Stomach (tissue), 8 donors: ENCODE measurements at regions not wholly inside any gene's neighbourhood (a gene's known extent, or its start where the extent isn't known, plus 50 kb on each side); places are given as distances from the start of the nearest gene placed in this dataset.

Source experiments
- DNase-seq, 2 donors: peaks; one replicate each; pipeline versions ENCODE4 v3.0.0 to v3.0.0-alpha.2; 2013 to 2019
- H3K27ac ChIP-seq, 5 donors: fragments of 200-600 bp in 4 of 5; sonication (generic) in 4 of 5; one replicate each; pipeline ENCODE4 v1.5.1; 2013 to 2019; ENCODE audit warnings: mild to moderate bottlenecking in 1 of 5, moderate library complexity in 1 of 5
- H3K27me3 ChIP-seq, 3 donors: fragments of 200-600 bp; sonication (generic); one replicate each; pipeline ENCODE4 v1.5.1; 2017 to 2019; ENCODE audit warnings: mixed run types in 1 of 3
- H3K36me3 ChIP-seq, 4 donors: fragments of 200-600 bp; sonication (generic); 1 replicate in 3 of 4; 2 replicates in 1 of 4; pipeline ENCODE4 v1.5.1; 2016 to 2019
- H3K4me1 ChIP-seq, 4 donors: fragments of 200-600 bp; sonication (generic); one replicate each; pipeline ENCODE4 v1.5.1; 2016 to 2019
- H3K4me3 ChIP-seq, 4 donors: fragments of 200-600 bp; sonication (generic) in 3 of 4; one replicate each; pipeline ENCODE4 v1.5.1; 2016 to 2019; ENCODE audit warnings: mild to moderate bottlenecking in 1 of 4
- H3K9me3 ChIP-seq, 4 donors: fragments of 200-600 bp; sonication (generic); one replicate each; pipeline ENCODE4 v1.5.1; 2016 to 2019
- EP300 ChIP-seq: sonication (generic); formaldehyde crosslinking; IDR thresholded peaks from one replicate; pipeline ENCODE4 v1.6.1; 2017; ENCODE audit warnings: antibody characterized with exemption
- POLR2A ChIP-seq, 4 donors: fragments of 450-650 bp; IDR thresholded peaks; one replicate each; pipeline ENCODE4 v1.6.1; 2016; ENCODE audit warnings: antibody characterized with exemption in 4 of 4, control low read depth in 2 of 4, mild to moderate bottlenecking in 1 of 4, moderate library complexity in 1 of 4
- POLR2AphosphoS5 ChIP-seq, 3 donors: sonication (generic); formaldehyde crosslinking; IDR thresholded peaks; one replicate each; pipeline ENCODE4 v1.6.1; 2016; ENCODE audit warnings: antibody characterized with exemption in 3 of 3
- WGBS, 5 donors: extraction: QIAGEN DNeasy Blood & Tissue Kit in 3 of 5; methylation state at CpG; one replicate each; pipeline versions ENCODE4 v1.1.5 to v1.1.7; 2013 to 2018; 5-methylcytosine and 5-hydroxymethylcytosine counted together
- intact Hi-C: fragments of 100-400 bp; cut with DNase I; formaldehyde crosslinking; loops from one replicate; pipeline ENCODE4 v1.15.1; 2023; ENCODE audit warnings: low total_unique reads
- TF ChIP-seq, protein P1 (sequence below), 7 experiments: fragments of 450-650 bp in 4 of 7; fragments of 200-600 bp in 3 of 7; sonication (generic) in 3 of 7; IDR thresholded peaks; one replicate each; pipeline ENCODE4 v1.5.1; 2016 to 2019; ENCODE audit warnings: antibody characterized with exemption in 7 of 7, control low read depth in 2 of 7, mild to moderate bottlenecking in 1 of 7
- donor health status: healthy with polysubstance abuse.
- donor health status: Bipolar disorder and iron deficiency.
- donor health status: healthy.

DNA sequence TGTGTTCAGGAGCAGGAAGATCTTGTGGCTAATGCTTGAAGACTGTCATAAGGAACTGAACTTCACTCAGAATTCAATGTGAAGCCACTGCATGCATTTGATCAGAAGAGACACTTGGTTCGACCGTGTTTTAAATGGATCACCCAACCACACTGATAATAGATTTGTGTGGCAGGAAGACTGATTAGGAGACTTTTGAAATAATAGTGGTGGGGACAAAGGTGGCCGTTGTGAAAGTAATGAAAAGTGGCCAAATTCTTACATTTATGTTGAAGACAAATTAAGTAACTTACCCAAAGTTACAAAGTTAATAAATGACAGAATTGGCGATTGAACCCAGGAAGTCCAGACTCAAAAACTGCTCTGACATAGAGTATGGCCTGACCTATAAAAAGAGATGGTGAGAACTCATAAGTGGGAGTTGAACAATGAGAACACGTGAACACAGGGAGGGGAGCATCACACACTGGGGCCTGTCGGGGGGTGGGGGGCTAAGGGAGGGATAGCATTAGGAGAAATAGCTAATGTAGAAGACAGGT is 286.9 kb upstream of the DNAJC19 start:
- TF ChIP-seq POLR2AphosphoS5 (IDR thresholded peaks at IDR 0.05) (no peak), POLR2A (IDR thresholded peaks at IDR 0.05) (no peak), EP300 (no peak)
- TF ChIP-seq, protein P1, sequence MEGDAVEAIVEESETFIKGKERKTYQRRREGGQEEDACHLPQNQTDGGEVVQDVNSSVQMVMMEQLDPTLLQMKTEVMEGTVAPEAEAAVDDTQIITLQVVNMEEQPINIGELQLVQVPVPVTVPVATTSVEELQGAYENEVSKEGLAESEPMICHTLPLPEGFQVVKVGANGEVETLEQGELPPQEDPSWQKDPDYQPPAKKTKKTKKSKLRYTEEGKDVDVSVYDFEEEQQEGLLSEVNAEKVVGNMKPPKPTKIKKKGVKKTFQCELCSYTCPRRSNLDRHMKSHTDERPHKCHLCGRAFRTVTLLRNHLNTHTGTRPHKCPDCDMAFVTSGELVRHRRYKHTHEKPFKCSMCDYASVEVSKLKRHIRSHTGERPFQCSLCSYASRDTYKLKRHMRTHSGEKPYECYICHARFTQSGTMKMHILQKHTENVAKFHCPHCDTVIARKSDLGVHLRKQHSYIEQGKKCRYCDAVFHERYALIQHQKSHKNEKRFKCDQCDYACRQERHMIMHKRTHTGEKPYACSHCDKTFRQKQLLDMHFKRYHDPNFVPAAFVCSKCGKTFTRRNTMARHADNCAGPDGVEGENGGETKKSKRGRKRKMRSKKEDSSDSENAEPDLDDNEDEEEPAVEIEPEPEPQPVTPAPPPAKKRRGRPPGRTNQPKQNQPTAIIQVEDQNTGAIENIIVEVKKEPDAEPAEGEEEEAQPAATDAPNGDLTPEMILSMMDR (IDR thresholded peaks at IDR 0.05) = no peak
- WGBS, 5 donors = 75 to 82% (median 80%) methylated on average over 6 of the region's 6 CpGs
- intact Hi-C loops = no loop called here

DNA sequence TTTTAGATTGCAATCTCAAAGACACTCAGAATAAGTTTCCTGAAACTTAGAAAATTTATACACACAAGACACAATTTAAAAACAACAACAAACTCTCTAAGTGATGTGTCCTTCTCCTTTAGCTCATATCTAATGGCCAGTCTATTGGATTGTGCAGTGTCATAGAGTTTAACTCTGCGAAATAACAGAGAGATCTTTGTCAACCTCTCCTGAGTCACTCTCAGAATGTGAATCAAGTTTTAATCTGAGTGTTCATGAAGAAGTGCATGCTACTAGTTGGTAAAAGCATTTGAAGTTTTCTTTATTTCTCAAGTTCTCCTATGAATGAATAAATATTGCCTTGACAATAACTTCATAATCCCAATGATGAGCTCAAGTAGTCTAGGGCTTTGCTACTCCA is 284.5 kb upstream of the DNAJC19 start:
- Histone ChIP-seq H3K27ac (no peak overlapping the region), H3K9me3 (no peaks in the 10 kb centered on the region), H3K4me3 (no peak overlapping the region), H3K36me3 (no peaks in the 10 kb centered on the region), H3K4me1 (no peaks in the 10 kb centered on the region), H3K27me3 (no peaks in the 10 kb centered on the region)
- intact Hi-C loops = no loop called here
- no peak for TF ChIP-seq EP300
- TF ChIP-seq, protein P1 (IDR thresholded peaks at IDR 0.05) = no peak
- no peak for TF ChIP-seq POLR2AphosphoS5 (IDR thresholded peaks at IDR 0.05)
- TF ChIP-seq POLR2A (IDR thresholded peaks at IDR 0.05) = no peak
- no peak for DNase-seq
- 68 to 93% (median 83%) methylated on average over 1 of the region's 1 CpG for WGBS, 5 donors

More for the DNA sequence above, 286.9 kb upstream of the DNAJC19 start:
- DNase-seq = no peak
- H3K4me3 ChIP-seq = no peak overlapping the region
- H3K4me1 ChIP-seq = no peaks in the 10 kb centered on the region
- H3K27me3 ChIP-seq = no peaks in the 10 kb centered on the region
- H3K9me3 ChIP-seq = no peaks in the 10 kb centered on the region
- H3K27ac ChIP-seq = no peak overlapping the region
- no peaks in the 10 kb centered on the region for H3K36me3 ChIP-seq

DNA sequence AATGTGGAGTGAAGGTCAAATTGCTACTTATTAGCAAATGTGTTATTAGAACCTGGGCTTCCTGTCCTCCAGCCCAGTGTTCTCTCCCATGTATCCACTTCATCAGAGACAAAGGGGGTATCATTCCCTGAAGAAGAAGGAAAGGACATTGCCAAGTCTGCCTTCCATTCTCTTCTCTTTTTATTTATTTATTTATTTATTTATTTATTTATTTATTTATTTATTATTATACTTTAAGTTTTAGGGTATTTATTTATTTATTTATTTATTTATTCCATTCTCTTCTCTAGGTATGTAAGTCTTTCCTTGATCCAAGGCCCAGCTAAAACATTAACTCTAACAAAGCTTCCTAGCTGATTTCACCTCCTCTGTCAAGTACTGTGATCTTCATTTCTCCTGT is 277.8 kb upstream of the DNAJC19 start:
- no peak for DNase-seq
- H3K36me3 ChIP-seq = no peaks in the 10 kb centered on the region
- H3K4me1 ChIP-seq = no peaks in the 10 kb centered on the region
- H3K27me3 ChIP-seq = no peaks in the 10 kb centered on the region
- no peak overlapping the region for H3K4me3 ChIP-seq
- no peak for TF ChIP-seq POLR2AphosphoS5 (IDR thresholded peaks at IDR 0.05)
- no peak for TF ChIP-seq POLR2A (IDR thresholded peaks at IDR 0.05)
- TF ChIP-seq EP300 = no peak
- TF ChIP-seq, protein P1 (IDR thresholded peaks at IDR 0.05) = no peak
- H3K27ac ChIP-seq = no peak overlapping the region
- intact Hi-C loops = no loop called here
- no peaks in the 10 kb centered on the region for H3K9me3 ChIP-seq

DNA sequence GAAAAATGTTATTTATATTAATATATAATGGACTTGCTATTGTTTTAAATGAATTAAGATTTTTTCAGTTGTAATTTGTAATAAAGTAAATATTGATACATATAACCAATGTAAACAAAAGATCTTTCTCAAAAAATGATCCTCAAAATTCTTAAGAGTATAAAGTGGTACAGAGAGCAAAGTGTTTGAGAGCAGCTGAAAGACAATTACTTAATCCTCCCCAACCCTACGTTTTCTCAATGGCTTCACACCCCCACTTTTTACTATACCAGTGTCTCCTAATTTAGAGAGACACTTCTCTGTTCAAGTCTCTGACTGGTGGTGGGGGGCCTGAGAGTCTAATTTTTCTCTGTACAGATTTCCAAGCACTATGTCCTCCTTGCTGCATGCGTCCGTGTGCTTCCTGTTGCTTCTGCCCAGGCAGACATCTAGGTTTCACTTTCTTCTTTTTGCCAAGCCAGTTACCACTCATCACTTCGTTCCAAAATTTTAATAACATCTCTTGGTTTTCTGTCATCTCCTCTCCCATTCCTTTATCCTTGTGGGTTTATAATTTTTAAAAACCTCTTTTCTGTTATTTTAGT is 276.3 kb upstream of the DNAJC19 start:
- Histone ChIP-seq H3K4me1 (no peaks in the 10 kb centered on the region), H3K9me3 (no peaks in the 10 kb centered on the region), H3K27ac (no peak overlapping the region), H3K4me3 (peak overlapping the region in 2 of 4 donors; percentile 21 to 28), H3K36me3 (no peaks in the 10 kb centered on the region), H3K27me3 (no peaks in the 10 kb centered on the region)
- WGBS, 5 donors = 32 to 50% (median 42%) methylated on average over 4 of the region's 4 CpGs
- intact Hi-C loops = no loop called here
- no peak for DNase-seq
- TF ChIP-seq EP300 (no peak), POLR2A (IDR thresholded peaks at IDR 0.05) (no peak), POLR2AphosphoS5 (IDR thresholded peaks at IDR 0.05) (no peak)
- TF ChIP-seq, protein P1 (IDR thresholded peaks at IDR 0.05) = no peak
